ENCODE measurements at regions not wholly inside any gene's neighbourhood (a gene's known extent, or its start where the extent isn't known, plus 50 kb on each side); places are given as distances from the start of the nearest gene placed in this dataset.
A peak's percentile ranks its signal among the peaks of the same experiment; 100 is the strongest.

DNA sequence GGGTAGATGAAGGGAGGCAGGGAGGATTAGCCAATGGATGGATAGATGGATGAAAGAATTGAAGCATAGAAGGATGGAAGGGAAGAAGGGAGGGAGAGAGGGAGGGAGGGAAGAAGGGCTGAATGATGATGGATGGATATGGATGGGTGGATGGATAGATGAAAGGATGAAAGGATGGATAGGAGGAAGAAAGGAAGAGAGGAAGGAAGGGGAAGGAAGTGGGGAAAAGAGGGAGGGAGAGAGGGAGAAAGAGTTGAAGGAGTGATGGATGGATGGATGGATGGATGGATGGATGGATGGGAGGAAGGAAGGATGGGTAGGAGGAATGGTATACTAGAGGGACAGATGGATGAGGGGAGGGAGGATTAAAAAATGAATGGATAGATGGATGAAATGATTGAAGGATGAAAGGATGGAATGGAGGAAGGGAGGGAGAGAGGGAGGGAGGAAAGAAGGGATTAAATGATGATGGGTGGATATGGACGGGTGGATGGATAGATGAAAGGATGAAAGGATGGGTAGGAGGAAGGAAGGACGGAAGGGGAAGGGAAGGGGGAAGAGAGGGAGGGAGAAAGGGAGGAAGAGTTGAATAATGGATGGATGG, 145.9 kb downstream of the MN1 start:
- H3K4me1 Mint-ChIP-seq (ENCODE audit: low read depth) = peaks cover 7% of the 10 kb centered on the region
- H3K27me3 Mint-ChIP-seq = peaks cover 3% of the 10 kb centered on the region
- TF ChIP-seq, protein P1, sequence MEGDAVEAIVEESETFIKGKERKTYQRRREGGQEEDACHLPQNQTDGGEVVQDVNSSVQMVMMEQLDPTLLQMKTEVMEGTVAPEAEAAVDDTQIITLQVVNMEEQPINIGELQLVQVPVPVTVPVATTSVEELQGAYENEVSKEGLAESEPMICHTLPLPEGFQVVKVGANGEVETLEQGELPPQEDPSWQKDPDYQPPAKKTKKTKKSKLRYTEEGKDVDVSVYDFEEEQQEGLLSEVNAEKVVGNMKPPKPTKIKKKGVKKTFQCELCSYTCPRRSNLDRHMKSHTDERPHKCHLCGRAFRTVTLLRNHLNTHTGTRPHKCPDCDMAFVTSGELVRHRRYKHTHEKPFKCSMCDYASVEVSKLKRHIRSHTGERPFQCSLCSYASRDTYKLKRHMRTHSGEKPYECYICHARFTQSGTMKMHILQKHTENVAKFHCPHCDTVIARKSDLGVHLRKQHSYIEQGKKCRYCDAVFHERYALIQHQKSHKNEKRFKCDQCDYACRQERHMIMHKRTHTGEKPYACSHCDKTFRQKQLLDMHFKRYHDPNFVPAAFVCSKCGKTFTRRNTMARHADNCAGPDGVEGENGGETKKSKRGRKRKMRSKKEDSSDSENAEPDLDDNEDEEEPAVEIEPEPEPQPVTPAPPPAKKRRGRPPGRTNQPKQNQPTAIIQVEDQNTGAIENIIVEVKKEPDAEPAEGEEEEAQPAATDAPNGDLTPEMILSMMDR (IDR thresholded peaks at IDR 0.05; ENCODE audit: unreplicated experiment) = no peak
- H3K36me3 Mint-ChIP-seq (ENCODE audit: insufficient read depth) = no peaks in the 10 kb centered on the region
- no peak overlapping the region for H3K4me3 Mint-ChIP-seq (ENCODE audit: low read depth)
- no peak for DNase-seq (ENCODE audit: low spot score, unreplicated experiment)
- H3K27ac Mint-ChIP-seq = no peak overlapping the region
- no peaks in the 10 kb centered on the region for H3K9me3 Mint-ChIP-seq (ENCODE audit: low read depth)

DNA sequence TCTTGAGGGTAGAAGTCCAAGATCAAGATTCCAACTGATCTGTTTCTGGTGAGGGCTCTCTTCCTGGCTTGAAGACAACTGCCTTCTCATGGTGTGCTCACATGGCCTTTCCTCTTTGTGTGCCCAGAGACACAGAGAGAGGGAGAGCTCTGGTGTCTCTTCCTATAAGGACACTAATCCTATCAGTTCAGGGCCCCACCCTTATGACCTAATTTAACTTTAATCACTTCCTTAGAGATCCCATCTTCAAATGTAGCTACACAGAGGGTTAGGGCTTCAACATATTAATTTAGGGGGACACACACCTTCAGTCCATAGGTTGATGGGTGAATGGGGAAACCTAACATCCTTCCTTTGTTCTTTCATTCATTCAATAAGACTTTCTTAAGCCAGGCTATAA, 144.6 kb downstream of the MN1 start:
- Mint-ChIP-seq H3K4me1 (ENCODE audit: low read depth) (peaks cover 7% of the 10 kb centered on the region), H3K27me3 (peaks cover 3% of the 10 kb centered on the region), H3K9me3 (ENCODE audit: low read depth) (no peaks in the 10 kb centered on the region), H3K27ac (no peak overlapping the region), H3K4me3 (ENCODE audit: low read depth) (no peak overlapping the region), H3K36me3 (ENCODE audit: insufficient read depth) (no peaks in the 10 kb centered on the region)
- TF ChIP-seq, protein P1 (IDR thresholded peaks at IDR 0.05; ENCODE audit: unreplicated experiment) = no peak
- DNase-seq (ENCODE audit: low spot score, unreplicated experiment) = no peak

GRCh38 chr22:27660306-27660705, 141.2 kb downstream of the MN1 start:
- H3K27ac Mint-ChIP-seq = no peak overlapping the region
- H3K27me3 Mint-ChIP-seq = peaks cover 9% of the 10 kb centered on the region
- TF ChIP-seq, protein P1 (IDR thresholded peaks at IDR 0.05; ENCODE audit: unreplicated experiment) = no peak
- peaks cover 12% of the 10 kb centered on the region for H3K4me1 Mint-ChIP-seq (ENCODE audit: low read depth)
- H3K4me3 Mint-ChIP-seq (ENCODE audit: low read depth) = no peak overlapping the region
- H3K9me3 Mint-ChIP-seq (ENCODE audit: low read depth) = no peaks in the 10 kb centered on the region
- no peaks in the 10 kb centered on the region for H3K36me3 Mint-ChIP-seq (ENCODE audit: insufficient read depth)
- no peak for DNase-seq (ENCODE audit: low spot score, unreplicated experiment)

DNA sequence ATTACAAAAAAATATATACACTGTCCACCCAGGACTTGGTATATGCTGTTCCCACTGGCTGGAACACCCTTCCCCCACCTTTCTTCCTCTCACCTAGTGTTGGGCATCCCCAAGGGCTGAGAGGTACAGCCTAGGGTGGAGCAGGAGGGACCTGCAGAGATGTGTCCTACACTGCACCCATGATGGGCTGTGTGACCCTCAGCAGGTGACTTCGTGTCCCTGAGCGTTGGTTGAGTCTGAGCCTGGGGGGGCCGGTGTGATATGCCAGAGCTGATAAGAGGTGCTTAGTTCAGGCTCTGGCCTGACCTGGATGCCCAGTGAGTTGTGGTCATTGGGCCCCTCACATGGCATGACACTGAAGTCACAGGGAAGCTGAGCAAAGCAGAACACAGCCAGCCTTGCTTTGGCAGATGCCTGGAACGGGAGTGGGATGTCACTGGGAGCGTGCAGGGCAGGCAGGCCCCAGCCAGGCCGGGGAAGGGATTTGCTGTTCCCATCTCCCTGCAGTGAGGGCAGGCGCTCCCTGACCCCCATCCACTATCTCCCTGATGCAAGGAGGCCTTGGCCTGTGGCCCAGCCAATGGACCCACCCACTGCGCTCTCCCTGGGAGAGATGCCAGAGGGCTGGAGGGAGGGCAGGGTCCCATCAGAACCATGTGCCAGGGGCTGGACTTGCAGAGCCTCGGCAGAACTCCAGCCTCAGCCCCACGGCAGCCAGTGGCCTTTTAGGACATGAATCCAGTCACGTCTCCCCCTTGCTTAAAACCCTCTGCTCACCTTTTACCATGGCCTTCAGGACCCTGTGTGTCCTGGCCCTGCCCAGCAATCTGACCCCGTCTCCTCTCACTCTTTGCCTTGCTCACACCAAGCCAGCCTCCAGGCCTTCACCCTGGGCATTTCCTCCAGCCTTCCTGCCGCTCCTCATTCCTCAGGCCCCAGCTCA, 138.9 kb downstream of the MN1 start:
- H3K36me3 Mint-ChIP-seq (ENCODE audit: insufficient read depth) = peaks cover 3% of the 10 kb centered on the region
- DNase-seq (ENCODE audit: low spot score, unreplicated experiment) = no peak
- TF ChIP-seq, protein P1 (IDR thresholded peaks at IDR 0.05; ENCODE audit: unreplicated experiment) = no peak
- H3K27me3 Mint-ChIP-seq = peaks cover 5% of the 10 kb centered on the region
- H3K4me1 Mint-ChIP-seq (ENCODE audit: low read depth) = peaks cover 17% of the 10 kb centered on the region
- no peak overlapping the region for H3K4me3 Mint-ChIP-seq (ENCODE audit: low read depth)
- H3K9me3 Mint-ChIP-seq (ENCODE audit: low read depth) = peaks cover 8% of the 10 kb centered on the region
- H3K27ac Mint-ChIP-seq = peak overlapping the region; percentile 57

DNA sequence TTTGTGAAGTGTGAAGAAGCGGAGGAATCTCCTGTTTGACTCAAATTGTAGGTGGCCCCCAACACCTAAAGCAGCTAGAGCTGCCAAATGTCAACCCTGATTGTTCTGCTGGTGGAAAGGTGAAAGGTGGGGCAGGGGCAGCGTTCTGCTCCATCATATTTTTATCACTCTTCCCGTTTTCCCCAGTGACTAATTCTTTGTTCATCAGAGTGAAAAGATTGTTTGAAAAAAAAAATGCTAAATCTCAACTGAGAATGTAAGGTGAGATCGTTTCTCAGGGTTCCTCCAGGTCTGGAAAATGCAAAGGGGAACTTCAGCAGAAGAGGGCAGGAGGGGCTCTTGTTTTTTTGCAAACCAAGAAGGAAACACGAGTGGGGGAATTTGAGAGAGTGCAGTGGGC, 137.7 kb downstream of the MN1 start:
- TF ChIP-seq, protein P1 (IDR thresholded peaks at IDR 0.05; ENCODE audit: unreplicated experiment) = no peak
- H3K27me3 Mint-ChIP-seq = peaks cover 5% of the 10 kb centered on the region
- peaks cover 19% of the 10 kb centered on the region for H3K4me1 Mint-ChIP-seq (ENCODE audit: low read depth)
- no peak overlapping the region for H3K27ac Mint-ChIP-seq
- no peak for DNase-seq (ENCODE audit: low spot score, unreplicated experiment)
- no peak overlapping the region for H3K4me3 Mint-ChIP-seq (ENCODE audit: low read depth)
- peaks cover 3% of the 10 kb centered on the region for H3K36me3 Mint-ChIP-seq (ENCODE audit: insufficient read depth)
- peaks cover 8% of the 10 kb centered on the region for H3K9me3 Mint-ChIP-seq (ENCODE audit: low read depth)

Measured in progenitor cell of endocrine pancreas (in vitro differentiated cells).